A673 (cell line): ENCODE measurements at regions not wholly inside any gene's neighbourhood (a gene's known extent, or its start where the extent isn't known, plus 50 kb on each side); places are given as distances from the start of the nearest gene placed in this dataset.

Experiments used
- BruUV-seq: library from RNA; stranded (reverse); fragments of 400-500 nt; replicated peaks from 2 replicates; lab custom pipeline; 2021; lab: Mats Ljungman, UMichigan
- CTCF ChIA-PET: fragments of 300-600 bp; sonication (Branson Sonifier 250); formaldehyde crosslinking; loops from one replicate; lab custom pipeline; 2022; ENCODE audit warnings: antibody characterized with exemption; lab: Charles Lee
- POLR2A ChIA-PET: fragments of 300-600 bp; sonication (Branson Sonifier 250); formaldehyde crosslinking; loops from one replicate; lab custom pipeline; 2022; ENCODE audit warnings: antibody characterized with exemption; ENCODE audit not compliant: low non-redundant PET; lab: Charles Lee
- DNase-seq: peaks from one replicate; pipeline ENCODE4 v3.0.0-alpha.2; 2015; ENCODE audit warnings: low spot score
- H3K27ac ChIP-seq: fragments of 200-600 bp; sonication (generic); 2 replicates; pipeline ENCODE4 v1.5.1; 2016; ENCODE audit warnings: mixed run types, low read depth, mild to moderate bottlenecking, mixed read lengths, antibody characterized with exemption, low read length; ENCODE audit not compliant: poor library complexity, severe bottlenecking
- H3K27me3 ChIP-seq: fragments of 200-600 bp; sonication (generic); replicated peaks from 2 replicates; pipeline ENCODE4 v1.6.1; 2017; ENCODE audit warnings: mixed run types, low read depth, mild to moderate bottlenecking, mixed read lengths, antibody characterized with exemption, low read length; ENCODE audit not compliant: insufficient read depth, poor library complexity
- H3K36me3 ChIP-seq: fragments of 200-600 bp; sonication (generic); 2 replicates; pipeline ENCODE4 v1.6.1; 2016; ENCODE audit warnings: mixed run types, mild to moderate bottlenecking, mixed read lengths, antibody characterized with exemption, low read length; ENCODE audit not compliant: insufficient read depth, poor library complexity, severe bottlenecking
- H3K4me1 ChIP-seq: fragments of 200-600 bp; sonication (generic); 2 replicates; pipeline ENCODE4 v1.6.1; 2017; ENCODE audit warnings: mixed run types, mild to moderate bottlenecking, mixed read lengths, antibody characterized with exemption, low read length; ENCODE audit not compliant: insufficient read depth, poor library complexity, severe bottlenecking
- H3K4me3 ChIP-seq: fragments of 200-600 bp; sonication (generic); 2 replicates; pipeline ENCODE4 v1.5.1; 2016; ENCODE audit warnings: low read depth, mixed run types, mild to moderate bottlenecking, mixed read lengths, low read length; ENCODE audit not compliant: poor library complexity, severe bottlenecking
- H3K9me3 ChIP-seq: fragments of 200-600 bp; sonication (generic); 2 replicates; pipeline ENCODE4 v1.6.1; 2016; ENCODE audit warnings: mixed run types, low read depth, mild to moderate bottlenecking, mixed read lengths, antibody characterized with exemption, low read length; ENCODE audit not compliant: poor library complexity, severe bottlenecking
- EZH2 ChIP-seq: fragments of 200-600 bp; sonication (generic); IDR thresholded peaks from 2 replicates; pipeline ENCODE4 v1.6.1; 2017; ENCODE audit warnings: borderline replicate concordance, low read depth, mild to moderate bottlenecking, mixed read lengths, antibody characterized with exemption, low read length; ENCODE audit not compliant: poor library complexity, severe bottlenecking
- intact Hi-C: fragments of 100-400 bp; cut with micrococcal nuclease; formaldehyde crosslinking; loops from one replicate; pipeline ENCODE4 v1.10.0; 2022; ENCODE audit not compliant: unreplicated experiment
- TF ChIP-seq, protein P1 (sequence below): fragments of 300-800, 200-600 bp; sonication (generic); conservative IDR thresholded peaks from 2 replicates; pipeline ENCODE4 v1.5.1; 2017; ENCODE audit warnings: low read depth, mild to moderate bottlenecking, antibody characterized with exemption, low read length, moderate library complexity, mixed read lengths

DNA sequence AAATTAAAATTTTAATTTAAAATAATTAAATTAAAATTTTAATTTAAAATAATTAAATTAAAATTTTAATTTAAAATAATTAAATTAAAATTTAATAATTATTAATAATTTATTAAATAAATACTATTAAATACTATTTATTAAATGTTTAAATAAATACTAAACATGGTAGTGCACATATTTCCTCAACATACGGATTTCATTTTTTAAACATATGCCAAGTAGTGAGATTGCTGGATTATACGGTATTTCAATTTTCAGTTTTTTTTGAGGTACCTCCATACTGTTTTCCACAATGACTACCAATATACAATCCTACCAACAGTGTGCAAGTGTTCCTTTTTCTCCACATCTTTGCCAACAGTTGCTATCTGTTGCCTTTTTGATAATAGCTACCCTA, 852.9 kb upstream of the CDH8 start:
- Histone ChIP-seq H3K4me3 (no peak overlapping the region), H3K4me1 (no peaks in the 10 kb centered on the region)
- no peak for TF ChIP-seq EZH2
- TF ChIP-seq, protein P1, sequence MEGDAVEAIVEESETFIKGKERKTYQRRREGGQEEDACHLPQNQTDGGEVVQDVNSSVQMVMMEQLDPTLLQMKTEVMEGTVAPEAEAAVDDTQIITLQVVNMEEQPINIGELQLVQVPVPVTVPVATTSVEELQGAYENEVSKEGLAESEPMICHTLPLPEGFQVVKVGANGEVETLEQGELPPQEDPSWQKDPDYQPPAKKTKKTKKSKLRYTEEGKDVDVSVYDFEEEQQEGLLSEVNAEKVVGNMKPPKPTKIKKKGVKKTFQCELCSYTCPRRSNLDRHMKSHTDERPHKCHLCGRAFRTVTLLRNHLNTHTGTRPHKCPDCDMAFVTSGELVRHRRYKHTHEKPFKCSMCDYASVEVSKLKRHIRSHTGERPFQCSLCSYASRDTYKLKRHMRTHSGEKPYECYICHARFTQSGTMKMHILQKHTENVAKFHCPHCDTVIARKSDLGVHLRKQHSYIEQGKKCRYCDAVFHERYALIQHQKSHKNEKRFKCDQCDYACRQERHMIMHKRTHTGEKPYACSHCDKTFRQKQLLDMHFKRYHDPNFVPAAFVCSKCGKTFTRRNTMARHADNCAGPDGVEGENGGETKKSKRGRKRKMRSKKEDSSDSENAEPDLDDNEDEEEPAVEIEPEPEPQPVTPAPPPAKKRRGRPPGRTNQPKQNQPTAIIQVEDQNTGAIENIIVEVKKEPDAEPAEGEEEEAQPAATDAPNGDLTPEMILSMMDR: no peak

DNA sequence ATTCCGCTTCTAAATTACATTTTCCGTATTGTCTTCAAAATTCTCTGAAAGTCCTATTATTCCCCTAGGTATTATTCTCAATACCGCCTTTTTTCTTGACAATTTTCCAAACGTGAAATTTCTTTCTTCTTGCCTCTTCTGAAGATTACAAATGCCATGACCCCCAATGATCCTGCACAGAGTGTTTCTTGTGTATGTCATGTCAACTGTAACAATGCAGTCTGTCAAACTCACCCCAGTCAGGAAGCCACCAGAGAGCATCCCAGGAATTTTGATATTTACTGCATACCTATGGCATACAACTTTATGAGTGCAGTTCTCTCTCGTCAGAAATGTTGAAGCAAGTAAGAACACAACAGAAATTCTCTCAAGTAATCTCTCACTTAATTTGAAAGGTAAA, 847.3 kb upstream of the CDH8 start:
- BruUV-seq: no TSS peak
- POLR2A ChIA-PET: no interaction called here
- no peaks in the 10 kb centered on the region for H3K9me3 ChIP-seq
- no peak overlapping the region for H3K4me3 ChIP-seq
- TF ChIP-seq, protein P1: no peak
- TF ChIP-seq EZH2: no peak
- no peaks in the 10 kb centered on the region for H3K4me1 ChIP-seq
- DNase-seq: no peak
- H3K36me3 ChIP-seq: no peaks in the 10 kb centered on the region
- CTCF ChIA-PET: no interaction called here
- intact Hi-C loops: loop anchor here (10.0 kb wide), 1 partner anchor 59 kb away; no protein-coding TSS in a partner anchor
- no peak overlapping the region for H3K27ac ChIP-seq
- H3K27me3 ChIP-seq: no peaks in the 10 kb centered on the region

More for the DNA sequence above, 852.9 kb upstream of the CDH8 start:
- no peak overlapping the region for H3K27ac ChIP-seq
- intact Hi-C loops: loop anchor here (10.0 kb wide), 1 partner anchor 64 kb away; no protein-coding TSS in a partner anchor
- H3K27me3 ChIP-seq: no peaks in the 10 kb centered on the region
- POLR2A ChIA-PET: no interaction called here
- BruUV-seq: no TSS peak
- H3K9me3 ChIP-seq: no peaks in the 10 kb centered on the region
- H3K36me3 ChIP-seq: no peaks in the 10 kb centered on the region
- CTCF ChIA-PET: no interaction called here
- no peak for DNase-seq

DNA sequence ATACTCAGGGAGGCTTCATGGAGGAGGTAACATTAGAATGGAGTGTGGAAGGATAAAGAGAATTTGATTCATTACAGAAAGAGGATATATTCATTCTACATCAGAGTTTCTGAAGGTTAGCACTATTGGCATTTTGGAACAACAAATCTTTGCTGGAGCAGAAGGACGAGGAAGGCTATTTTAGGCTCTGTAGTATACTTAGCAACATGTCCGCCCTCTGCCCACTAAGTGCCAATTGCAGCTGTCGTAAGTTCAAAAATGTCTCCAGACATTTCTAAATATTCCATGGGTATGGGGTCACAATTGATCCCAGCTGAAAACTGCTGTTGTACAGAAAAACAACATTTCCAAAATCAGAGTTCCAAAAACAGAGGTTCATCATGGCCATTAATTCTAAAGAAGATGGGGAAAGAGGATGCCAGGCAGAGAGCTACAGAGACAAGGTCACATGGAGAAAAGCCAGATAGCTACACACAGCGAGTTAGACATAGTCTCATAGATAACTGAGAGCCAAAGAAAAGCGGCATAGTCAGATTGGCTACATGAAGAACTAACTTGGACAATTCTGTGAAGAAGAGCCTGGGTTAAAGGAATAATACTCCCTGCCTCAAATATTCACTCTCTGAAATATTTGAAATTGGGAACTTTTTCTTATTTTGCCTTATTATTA, 846.4 kb upstream of the CDH8 start:
- TF ChIP-seq, protein P1: no peak
- TF ChIP-seq EZH2: no peak
- H3K27ac ChIP-seq: no peak overlapping the region
- POLR2A ChIA-PET: no interaction called here
- no peaks in the 10 kb centered on the region for H3K9me3 ChIP-seq
- H3K27me3 ChIP-seq: no peaks in the 10 kb centered on the region
- H3K36me3 ChIP-seq: no peaks in the 10 kb centered on the region
- no peaks in the 10 kb centered on the region for H3K4me1 ChIP-seq
- intact Hi-C loops: loop anchor here (10.0 kb wide), 1 partner anchor 58 kb away; no protein-coding TSS in a partner anchor
- CTCF ChIA-PET: no interaction called here
- DNase-seq: no peak
- H3K4me3 ChIP-seq: no peak overlapping the region
- no TSS peak for BruUV-seq
